CD4-positive, alpha-beta T cell treated with Interferon alpha-2 for 1 hour (primary cell): ENCODE measurements at regions not wholly inside any gene's neighbourhood (a gene's known extent, or its start where the extent isn't known, plus 50 kb on each side); places are given as distances from the start of the nearest gene placed in this dataset.
"Not testable (repeated sequence)": the region's sequence is repeated elsewhere in the genome, so short reads cannot be mapped to it uniquely, and the experiment has no call there.

Experiments
- DNase-seq, 2 donors: peaks; one replicate each; pipeline ENCODE4 v3.0.0-alpha.2; 2020 to 2022

DNA sequence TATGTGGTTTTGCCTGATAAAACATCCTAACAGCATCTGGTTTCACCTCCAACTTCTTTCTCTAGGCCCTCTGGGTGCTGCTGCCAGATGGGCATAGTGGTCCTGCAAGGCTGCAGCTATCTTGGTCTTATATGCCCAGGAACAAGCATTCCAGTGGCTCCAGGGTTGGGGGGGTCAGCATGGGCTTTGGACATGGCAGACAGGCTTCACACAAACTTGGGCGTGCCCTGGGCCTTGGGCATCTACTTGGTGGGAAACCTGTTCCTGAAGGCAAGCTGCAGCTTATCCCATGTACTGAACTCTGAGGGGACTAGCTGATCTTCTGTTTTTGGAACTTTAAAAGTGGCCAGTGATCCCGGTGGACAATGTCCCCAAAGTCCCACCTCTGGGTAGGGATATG lies 54.9 kb upstream of the ZNF678 start:
- no peak for DNase-seq

DNA sequence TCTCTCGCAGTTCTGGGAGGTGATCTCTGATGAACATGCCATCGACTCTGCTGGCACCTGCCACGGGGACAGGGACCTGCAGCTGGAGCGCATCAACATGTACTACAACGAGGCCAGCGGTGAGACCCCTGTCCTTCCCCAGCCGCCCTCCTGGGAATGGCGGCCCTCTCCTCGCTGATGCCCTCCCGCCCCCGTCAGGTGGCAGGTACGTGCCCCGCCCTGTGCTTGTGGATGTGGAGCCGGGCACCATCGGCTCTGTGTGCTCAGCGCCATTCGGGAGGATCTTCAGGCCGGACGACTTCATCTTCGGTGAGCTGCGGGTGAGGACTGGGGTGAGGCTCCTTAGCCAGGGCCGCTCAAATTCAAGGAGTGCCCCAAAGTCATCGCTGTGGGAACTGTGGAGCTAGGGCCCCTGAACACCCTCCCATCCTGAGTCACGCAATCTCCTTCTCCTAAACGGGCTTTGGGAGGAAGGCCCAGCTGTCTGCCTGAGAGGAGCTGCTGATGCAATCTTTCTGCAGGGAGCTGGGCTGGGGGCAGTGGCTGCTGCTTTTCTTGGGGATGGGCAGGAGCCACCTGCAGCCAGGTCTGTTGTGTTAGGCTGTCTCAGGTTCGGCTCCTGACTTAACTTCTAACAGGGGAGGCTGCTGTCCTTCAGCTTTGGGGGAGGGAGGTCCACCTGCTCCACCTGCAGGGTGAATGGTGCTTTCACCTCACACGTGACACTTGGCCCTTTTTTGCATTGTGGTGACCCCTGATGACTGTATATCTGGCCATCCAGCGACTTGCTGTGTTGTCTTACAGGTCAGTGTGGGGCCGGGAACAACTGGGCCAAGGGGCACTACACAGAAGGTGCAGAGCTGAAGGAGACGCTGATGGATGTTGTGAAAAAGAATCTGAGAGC lies 56.6 kb upstream of the ZNF678 start:
- not testable (repeated sequence) for DNase-seq

DNA sequence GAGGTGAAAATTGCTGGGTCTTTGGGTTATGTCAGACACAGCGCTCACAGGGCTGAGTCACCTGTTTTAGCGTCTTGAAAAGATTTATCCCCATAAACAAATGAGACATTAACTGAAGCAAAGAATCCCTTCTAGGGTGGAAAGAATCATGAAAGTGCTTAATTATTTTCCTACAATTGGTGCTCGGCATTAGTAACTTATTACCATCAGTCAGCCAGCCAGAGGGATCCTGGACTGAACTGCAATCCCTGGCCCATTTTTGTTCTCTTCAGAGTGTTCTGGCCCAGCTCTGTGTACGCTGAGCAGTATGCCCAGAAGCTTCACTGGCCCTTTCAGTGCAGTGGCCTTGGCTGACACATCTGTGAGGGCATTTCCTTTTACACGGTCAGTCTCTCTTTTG lies 67.3 kb upstream of the ZNF678 start:
- not testable (repeated sequence) for DNase-seq

DNA sequence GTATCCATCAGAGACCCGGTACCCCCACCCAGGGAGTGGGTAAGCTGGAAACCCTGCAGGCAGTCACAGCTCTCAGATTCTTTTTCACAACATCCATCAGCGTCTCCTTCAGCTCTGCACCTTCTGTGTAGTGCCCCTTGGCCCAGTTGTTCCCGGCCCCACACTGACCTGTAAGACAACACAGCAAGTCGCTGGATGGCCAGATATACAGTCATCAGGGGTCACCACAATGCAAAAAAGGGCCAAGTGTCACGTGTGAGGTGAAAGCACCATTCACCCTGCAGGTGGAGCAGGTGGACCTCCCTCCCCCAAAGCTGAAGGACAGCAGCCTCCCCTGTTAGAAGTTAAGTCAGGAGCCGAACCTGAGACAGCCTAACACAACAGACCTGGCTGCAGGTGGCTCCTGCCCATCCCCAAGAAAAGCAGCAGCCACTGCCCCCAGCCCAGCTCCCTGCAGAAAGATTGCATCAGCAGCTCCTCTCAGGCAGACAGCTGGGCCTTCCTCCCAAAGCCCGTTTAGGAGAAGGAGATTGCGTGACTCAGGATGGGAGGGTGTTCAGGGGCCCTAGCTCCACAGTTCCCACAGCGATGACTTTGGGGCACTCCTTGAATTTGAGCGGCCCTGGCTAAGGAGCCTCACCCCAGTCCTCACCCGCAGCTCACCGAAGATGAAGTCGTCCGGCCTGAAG lies 69.3 kb upstream of the ZNF678 start:
- DNase-seq, result not testable (repeated sequence)

DNA sequence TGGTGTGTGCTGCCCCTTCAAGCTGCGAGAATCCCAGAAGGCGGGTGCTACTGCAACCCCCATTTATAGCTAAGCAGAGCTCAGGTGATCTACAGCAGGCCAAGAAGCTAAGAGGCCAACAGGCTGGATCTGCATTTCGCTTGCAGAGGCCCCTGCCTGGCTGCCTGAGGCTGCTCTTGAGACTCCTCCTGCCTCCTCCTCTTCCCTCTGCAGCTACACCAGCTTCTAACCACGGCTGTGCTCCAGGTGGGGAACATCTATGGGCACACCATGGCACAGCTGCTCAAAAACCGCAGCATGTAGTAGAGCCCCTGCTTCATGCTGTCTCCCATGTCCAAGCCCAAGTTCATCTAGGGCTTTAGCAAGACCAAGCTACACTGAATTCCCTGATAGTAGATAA lies 72.9 kb upstream of the ZNF678 start:
- DNase-seq, result no peak

DNA sequence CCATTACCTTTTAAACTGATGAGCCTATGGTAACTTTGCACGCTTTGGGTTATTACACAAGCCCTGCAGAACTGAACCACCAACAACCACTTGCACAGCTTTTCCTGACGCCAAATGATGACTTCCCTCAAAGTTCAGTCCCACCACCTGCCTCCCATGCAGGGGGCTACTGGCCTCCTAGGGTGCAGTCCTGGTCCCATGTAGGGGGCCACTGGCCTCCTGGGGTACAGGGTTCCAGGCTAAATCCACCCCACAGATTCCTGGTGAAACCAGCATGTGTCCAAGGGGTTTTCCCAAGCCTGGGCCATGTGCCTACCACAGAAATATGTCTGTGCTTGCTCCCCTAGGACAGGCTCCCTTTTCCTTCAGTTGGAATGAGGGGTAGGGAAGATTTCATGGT lies 73.4 kb upstream of the ZNF678 start:
- DNase-seq, result no peak

DNA sequence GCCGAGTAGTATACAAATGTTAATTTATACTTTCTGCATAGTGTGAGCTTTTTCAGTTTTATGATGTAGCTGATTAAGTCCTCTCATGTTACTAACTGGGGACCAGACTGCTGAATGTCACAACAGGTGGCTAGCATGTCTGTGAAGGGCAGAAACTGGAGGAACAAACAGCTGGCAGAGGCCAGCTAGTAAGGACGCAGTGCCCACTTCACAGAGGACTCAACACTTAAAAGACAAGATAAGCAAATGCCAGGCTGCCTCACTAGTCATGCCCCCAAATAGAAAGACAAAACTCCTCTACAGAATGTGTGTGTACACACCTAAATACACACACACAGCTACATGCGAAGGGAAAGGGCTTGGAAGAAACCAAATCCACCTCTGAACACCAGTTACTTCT lies 73.8 kb upstream of the ZNF678 start:
- DNase-seq, result no peak

DNA sequence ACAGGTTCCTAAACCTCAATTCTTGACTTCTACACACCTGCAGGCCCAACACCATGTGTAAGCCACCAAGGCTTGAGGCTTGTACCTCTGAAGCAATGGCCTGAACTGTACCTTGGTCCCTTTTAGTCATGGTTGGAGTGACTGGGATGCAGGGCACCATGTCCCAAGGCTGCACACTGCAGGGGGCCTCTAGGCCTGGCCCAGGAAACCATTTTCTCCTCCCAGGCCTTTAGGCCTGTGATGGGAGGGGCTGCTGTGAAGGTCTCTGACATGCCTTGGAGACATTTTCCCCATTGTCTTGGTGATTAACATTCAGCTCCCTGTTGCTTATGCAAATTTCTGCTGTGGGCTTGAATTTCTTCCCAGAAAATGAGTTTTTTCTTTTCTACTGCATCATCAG lies 75.8 kb upstream of the ZNF678 start:
- no peak for DNase-seq

DNA sequence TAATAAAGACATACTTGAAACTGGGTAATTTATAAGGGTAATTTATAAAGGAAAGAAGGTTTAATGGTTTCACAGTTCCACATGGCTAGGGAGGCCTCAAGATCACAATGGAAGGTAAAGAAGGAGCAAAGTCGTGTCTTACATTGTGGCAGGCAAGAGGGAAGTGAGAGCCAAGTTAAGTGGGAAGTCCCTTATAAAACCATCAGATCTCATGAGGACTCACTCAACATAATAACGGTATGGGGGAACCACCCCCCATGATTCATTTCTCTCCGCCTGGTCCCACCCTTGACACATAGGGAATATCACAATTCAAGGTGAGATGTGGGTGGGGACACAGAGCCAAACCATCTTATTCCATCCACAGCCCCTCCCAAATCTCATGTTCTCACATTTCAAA lies 76.8 kb upstream of the ZNF678 start:
- DNase-seq, result no peak

DNA sequence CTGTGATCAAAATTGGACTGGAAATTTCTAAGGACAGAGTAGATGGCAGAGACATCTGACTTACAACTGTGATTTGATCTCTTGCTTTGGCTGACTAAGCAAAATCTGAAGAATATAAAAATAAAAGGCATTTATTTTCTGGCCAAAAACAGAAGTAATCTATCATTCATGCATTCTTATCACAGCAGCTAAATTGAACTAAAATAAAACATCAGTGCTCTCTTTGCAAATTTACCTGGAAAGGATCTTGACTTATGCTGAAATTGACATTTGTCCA lies 81.4 kb upstream of the ZNF678 start:
- DNase-seq, result no peak

DNA sequence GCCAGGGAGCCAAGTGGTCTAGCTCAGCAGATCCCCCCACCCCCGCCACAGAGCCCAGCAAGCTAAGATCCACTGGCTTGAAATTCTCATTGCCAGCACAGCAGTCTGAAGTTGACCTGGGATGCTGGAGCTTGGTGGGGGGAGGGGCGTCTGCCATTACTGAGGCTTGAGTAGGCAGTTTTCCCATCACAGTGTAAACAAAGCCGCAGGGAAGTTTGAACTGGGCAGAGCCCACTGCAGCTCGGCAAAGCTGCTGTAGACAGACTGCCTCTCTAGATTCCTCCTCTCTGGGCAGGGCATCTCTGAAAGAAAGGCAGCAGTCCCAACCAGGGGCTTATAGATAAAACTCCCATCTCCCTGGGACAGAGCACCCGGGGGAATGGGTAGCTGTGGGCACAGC lies 89.3 kb upstream of the ZNF678 start:
- DNase-seq, result not testable (repeated sequence)

DNA sequence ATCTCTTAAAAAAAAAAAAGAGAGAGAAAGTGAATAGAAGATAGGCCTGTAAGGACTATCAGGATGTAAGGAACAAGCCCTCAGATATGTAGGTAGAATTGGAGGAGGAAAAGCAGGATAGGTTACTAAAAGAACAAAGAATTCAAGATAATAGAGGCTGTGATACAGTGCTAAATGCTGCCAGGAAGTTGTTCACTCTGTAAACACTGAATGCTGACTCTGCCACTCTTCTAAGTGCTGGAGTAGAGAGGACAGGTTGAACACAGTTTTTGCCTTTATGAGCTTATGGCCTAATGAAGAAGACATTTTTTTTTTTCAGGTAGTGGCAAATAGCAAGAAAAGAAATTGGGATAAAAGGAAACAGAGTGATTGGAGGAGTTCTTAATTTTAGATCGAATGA lies 90.6 kb upstream of the ZNF678 start:
- no peak for DNase-seq

DNA sequence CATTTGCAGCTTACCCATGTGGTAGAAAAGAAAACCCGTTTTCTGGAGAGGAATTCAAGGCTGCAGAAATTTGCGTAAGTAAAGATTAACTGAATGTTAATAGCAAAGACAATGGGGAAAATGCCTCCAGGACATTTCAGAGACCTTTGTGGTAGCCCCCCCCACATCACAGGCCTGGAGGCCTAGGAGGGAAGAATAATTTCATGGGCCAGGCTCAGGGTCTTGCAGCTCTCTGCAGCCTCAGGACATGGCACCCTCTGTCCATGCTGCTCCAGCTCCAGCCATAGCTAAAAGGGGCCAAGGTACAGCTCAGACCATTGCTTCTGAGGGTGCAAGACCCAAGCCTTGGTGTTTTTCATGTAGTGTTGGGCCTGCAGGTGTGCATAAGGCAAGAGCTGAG lies 92.7 kb upstream of the ZNF678 start:
- no peak for DNase-seq

DNA sequence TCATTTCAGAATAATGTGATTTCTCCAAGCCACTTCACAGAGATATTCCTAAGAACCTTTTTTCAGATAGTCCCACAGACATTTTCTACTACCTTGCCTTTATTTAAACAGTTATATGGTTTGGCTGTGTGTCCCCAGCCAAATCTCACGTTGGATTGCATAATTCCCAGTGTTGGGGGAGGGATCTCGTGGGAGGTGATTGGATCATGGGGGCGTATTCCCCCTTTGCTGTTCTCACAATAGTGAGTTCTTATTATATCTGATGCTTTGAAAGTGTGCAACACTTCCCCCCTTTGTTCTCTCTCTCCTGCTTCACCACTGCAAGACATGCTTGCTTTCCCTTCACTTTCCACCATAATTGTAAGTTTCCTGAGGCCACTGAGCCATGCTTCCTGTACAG lies 93.6 kb upstream of the ZNF678 start:
- DNase-seq, result no peak

DNA sequence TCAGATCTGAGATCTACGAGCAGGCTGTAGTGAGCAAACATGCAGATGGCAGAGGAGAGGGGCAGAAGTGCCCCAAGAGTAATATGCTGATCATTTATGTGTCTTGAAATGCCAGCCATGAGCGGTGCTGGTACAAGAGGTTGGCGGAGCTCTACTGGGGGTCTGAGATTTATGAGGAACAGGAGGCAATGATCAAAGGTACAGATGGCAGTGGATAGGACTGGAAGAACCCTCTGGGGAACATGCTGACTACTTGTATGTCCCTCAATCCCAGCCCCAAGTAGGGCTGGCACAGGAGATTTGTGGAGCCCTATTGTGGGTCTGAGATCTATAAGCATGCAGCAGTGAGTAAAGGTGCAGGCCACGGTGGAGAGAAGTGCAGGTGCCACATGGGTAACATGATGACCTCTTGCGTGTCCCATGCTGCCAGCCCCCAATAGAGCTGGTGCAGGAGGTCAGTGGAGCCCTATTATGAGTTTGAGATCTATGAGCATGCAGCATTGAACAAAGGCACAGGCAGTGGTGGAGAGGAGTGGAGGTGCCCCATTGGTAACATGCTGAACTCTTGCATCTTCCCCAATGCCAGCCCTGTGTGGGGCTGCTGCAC lies 97.2 kb upstream of the ZNF678 start:
- DNase-seq, result no peak

DNA sequence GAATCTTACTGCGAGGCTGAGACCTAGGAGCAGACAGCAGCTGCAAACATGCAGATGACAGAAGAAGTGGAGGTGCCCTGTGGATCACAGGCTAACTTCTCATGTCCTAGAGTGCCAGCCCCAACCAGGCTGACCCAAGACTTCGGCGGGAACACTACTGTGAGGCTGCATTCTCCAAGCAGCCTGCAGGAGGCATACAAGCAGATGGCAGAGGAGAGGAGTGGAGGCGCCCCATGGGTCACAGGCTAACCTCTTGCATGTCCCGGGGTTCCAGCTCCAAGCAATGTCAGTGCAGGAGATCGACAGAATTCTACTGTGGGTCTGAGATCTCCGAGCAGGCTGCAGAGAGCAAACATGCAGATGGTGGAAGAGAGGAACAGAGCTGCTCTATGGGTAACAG lies 98.1 kb upstream of the ZNF678 start:
- no peak for DNase-seq

DNA sequence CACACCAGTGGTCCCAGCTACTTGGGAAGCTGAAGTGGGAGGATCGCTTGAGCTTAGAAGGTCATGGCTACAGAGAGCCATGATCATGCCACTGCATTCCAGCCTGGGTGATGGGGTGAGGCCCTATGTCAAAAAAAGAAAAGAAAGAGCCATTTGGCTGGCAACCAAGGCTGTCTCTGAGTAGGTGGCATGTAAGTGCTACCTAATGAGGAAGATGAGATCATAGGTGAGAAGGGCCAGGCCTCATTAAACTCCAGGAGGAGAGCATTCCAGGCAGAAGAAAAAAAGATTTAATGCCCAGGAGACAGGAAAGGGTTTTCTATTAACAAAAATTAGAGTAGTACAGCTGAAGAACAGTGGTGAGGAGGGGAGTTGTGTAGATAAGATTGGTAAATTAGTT lies 103.4 kb upstream of the ZNF678 start:
- DNase-seq, result no peak

DNA sequence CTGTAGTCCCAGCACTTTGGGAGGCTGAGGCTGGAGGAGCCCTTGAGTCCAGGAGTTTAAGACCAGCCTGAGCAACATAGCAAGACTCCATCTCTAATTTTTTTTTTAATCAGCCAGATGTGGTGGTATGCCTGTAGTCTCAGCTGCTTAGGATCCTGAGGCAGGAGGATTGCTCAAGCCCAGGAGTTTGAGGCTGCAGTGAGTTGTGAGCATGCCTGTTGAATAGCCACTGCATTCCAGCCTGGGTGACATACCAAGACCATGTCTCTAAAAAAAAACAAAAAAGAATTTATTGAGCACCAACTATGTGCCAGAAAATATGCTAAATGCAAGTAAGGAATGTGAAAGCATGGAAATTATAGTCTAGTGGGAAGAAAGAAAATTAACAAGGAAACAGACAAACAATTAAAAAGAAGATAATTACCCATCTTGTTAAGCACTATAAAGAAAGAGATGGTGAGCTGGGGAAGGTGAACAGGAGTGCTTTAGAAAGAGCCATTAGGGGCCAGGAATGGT lies 104.0 kb upstream of the ZNF678 start:
- no peak for DNase-seq

DNA sequence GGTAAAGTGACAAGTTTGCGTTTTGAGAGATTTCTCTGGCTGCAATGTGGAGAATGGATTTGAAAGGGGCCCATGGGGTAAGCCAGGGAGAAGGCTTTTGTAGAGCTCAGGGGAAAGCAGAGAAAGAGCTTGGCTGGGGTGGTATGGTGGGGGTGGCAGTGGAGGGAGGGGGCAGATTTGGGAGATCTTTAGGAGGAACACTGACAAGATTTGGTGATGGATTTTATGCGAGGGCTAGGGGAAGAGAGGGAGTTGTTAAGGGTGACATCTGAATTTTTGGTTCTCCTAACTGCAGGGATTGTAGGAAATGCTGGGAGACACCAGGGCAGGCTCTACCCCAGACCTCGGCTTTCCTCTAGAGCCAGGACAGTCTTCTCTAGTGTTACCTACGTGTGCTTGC lies 108.7 kb upstream of the ZNF678 start:
- DNase-seq, result no peak

DNA sequence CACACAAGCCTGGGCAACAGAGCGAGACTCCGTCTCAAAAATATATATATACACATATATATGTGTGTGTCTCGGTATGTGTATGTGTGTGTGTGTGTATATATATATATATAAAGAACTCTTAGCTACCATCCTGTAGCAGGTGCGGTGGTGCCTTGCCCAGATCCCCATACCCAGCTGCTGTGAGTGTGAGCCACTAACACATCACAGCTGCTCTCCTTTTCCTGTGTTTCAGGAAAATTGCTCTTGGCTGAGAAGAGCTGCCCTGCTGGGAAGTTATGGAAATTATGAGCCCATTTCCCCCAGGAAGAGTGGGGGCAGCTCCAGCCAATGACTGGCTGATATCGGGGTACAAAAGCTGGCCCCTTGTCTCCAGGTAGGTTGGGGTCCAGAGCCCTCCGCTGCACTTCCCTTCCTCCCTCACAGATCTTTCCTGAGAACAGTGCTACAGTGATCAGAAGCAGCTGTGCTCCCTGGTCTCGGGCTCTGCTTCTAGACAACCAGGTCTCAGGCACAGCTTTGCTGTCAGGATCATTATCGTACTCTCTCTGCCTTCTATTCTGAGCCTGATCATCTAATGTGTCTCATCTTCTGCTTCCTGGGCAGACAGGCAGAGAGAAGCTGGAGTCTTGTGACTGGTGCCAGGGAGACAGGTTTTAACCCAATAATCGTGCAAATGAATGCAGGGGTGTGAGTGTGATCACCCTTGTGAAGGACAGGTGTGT lies 109.6 kb upstream of the ZNF678 start:
- no peak for DNase-seq

DNA sequence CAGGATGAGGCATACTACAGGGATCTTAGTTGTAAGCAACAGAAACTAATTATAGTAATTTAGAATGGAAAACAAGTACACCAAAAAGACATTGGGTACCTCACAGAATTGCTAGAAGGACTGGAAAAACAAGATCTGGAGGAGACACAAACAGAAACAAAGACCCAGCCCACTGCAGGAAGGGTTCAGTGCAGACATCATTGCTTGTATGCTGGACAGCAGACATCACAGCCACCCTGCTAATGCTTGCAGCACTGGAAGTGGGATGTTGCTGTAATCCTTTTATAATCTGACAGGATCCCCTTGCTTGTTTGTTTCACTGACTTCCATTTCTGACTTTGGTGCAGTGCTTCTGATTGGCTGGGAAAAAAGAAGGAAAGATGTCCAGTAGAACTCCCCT lies 111.4 kb upstream of the ZNF678 start:
- DNase-seq, result no peak

DNA sequence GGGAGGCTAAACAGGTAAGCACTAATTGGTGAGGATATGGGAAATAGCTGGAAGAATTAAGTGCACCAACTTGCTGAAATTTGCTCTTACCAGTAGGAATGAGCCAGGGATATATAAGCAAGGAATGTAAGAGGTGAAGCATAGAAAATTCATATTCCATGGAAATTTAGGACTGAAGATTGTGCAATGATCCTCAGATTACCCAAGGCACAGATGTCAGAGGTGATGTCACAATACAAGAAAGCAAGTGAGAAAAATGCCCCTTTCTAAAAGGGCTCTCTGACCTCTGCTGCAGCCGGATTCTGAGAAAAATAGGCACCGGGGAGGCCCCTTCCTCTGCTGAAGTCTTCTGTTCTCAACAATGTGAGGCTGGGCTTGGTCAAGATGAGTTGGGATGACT lies 112.3 kb upstream of the ZNF678 start:
- no peak for DNase-seq

DNA sequence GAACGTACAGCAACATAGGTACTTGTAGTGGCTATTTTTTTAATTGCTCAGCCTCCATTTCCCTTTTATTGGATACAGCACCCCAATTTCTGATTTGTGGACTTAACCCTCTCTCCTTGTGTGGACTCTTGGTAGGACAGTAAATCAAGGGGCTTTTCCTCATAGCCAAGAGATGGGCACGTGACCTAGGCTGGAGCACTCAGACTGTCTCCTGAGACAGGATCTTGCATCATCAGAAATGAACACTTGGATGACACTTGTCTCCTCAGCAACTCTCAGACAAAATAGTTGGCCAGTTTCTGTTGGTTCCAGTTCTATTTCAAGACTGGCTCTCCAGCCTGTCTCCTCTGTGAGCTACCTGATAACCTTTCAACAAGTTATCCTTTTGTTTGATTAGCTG lies 112.9 kb upstream of the ZNF678 start:
- no peak for DNase-seq
